ENCODE measurements at regions not wholly inside any gene's neighbourhood (a gene's known extent, or its start where the extent isn't known, plus 50 kb on each side); places are given as distances from the start of the nearest gene placed in this dataset.
A peak's percentile ranks its signal among the peaks of the same experiment; 100 is the strongest.

DNA sequence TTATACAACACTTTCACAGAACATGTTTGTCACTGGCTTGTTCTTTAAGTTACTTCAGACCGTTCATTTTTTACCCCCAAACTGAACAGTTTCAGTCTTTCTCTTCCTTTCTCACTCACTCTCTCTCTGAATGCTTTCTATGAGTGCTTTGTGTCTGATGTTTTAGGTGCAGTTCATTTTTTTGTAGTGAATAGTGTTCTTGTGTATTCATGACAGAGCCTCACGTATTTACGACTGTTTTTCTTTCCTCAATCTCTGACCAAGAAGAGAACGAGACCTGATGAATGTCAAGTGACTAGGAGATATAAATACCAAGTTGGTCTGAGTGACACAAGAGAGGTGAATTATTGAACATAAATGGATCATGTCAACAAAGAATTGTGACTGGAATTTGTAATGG, 1525.0 kb upstream of the MIR17HG start:
- H3K27me3 ChIP-seq (replicated peaks; ENCODE audit: insufficient read depth, low read depth, low read length, poor library complexity), result no peaks in the 10 kb centered on the region
- no peak for TF ChIP-seq EZH2 (IDR thresholded peaks at IDR 0.05; ENCODE audit: borderline replicate concordance, low read depth, low read length, poor library complexity, severe bottlenecking)
- TF ChIP-seq, protein P1, sequence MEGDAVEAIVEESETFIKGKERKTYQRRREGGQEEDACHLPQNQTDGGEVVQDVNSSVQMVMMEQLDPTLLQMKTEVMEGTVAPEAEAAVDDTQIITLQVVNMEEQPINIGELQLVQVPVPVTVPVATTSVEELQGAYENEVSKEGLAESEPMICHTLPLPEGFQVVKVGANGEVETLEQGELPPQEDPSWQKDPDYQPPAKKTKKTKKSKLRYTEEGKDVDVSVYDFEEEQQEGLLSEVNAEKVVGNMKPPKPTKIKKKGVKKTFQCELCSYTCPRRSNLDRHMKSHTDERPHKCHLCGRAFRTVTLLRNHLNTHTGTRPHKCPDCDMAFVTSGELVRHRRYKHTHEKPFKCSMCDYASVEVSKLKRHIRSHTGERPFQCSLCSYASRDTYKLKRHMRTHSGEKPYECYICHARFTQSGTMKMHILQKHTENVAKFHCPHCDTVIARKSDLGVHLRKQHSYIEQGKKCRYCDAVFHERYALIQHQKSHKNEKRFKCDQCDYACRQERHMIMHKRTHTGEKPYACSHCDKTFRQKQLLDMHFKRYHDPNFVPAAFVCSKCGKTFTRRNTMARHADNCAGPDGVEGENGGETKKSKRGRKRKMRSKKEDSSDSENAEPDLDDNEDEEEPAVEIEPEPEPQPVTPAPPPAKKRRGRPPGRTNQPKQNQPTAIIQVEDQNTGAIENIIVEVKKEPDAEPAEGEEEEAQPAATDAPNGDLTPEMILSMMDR (conservative IDR thresholded peaks at IDR 0.05; ENCODE audit: low read depth, low read length), result no peak
- no peak overlapping the region for H3K4me3 ChIP-seq (ENCODE audit: low read depth, low read length, poor library complexity, severe bottlenecking)
- H3K9me3 ChIP-seq (ENCODE audit: low read depth, low read length, poor library complexity, severe bottlenecking), result no peaks in the 10 kb centered on the region
- no TSS peak for BruUV-seq (replicated peaks)
- intact Hi-C loops (cut with micrococcal nuclease; ENCODE audit: unreplicated experiment), result no loop called here
- CTCF ChIA-PET, result no interaction called here
- POLR2A ChIA-PET (ENCODE audit: low non-redundant PET), result no interaction called here
- H3K36me3 ChIP-seq (ENCODE audit: insufficient read depth, low read length, poor library complexity, severe bottlenecking), result no peaks in the 10 kb centered on the region
- no peak overlapping the region for H3K27ac ChIP-seq (ENCODE audit: low read depth, low read length, poor library complexity, severe bottlenecking)
- H3K4me1 ChIP-seq (ENCODE audit: insufficient read depth, low read length, poor library complexity, severe bottlenecking), result no peaks in the 10 kb centered on the region
- no peak for DNase-seq (ENCODE audit: low spot score)

DNA sequence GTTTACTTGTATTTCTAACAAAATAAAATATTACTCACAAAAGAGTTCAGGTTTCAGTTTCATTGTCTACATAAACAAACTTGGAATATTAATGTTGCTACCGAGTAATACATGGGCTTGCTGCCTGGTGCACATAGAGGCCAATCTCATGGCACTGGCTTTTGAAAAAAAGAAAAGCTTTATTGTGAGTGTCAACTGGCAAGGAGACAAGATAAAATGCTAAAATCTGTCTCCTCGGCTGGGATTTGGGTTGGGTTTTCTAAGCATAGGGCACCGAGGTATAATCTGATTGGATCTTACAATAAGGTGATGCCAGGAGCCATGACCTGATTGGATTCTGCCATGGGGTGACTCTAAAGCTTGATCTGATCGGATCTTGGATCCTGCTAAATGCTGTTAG, 1519.9 kb upstream of the MIR17HG start:
- H3K9me3 ChIP-seq (ENCODE audit: low read depth, low read length, poor library complexity, severe bottlenecking), result no peaks in the 10 kb centered on the region
- no peak overlapping the region for H3K27ac ChIP-seq (ENCODE audit: low read depth, low read length, poor library complexity, severe bottlenecking)
- TF ChIP-seq, protein P1 (conservative IDR thresholded peaks at IDR 0.05; ENCODE audit: low read depth, low read length), result no peak
- TF ChIP-seq EZH2 (IDR thresholded peaks at IDR 0.05; ENCODE audit: borderline replicate concordance, low read depth, low read length, poor library complexity, severe bottlenecking), result no peak
- DNase-seq (ENCODE audit: low spot score), result peak; percentile 19
- intact Hi-C loops (cut with micrococcal nuclease; ENCODE audit: unreplicated experiment), result no loop called here
- ChIA-PET CTCF (no interaction called here), POLR2A (ENCODE audit: low non-redundant PET) (no interaction called here)
- no TSS peak for BruUV-seq (replicated peaks)
- no peak overlapping the region for H3K4me3 ChIP-seq (ENCODE audit: low read depth, low read length, poor library complexity, severe bottlenecking)
- no peaks in the 10 kb centered on the region for H3K4me1 ChIP-seq (ENCODE audit: insufficient read depth, low read length, poor library complexity, severe bottlenecking)
- H3K36me3 ChIP-seq (ENCODE audit: insufficient read depth, low read length, poor library complexity, severe bottlenecking), result no peaks in the 10 kb centered on the region
- no peaks in the 10 kb centered on the region for H3K27me3 ChIP-seq (replicated peaks; ENCODE audit: insufficient read depth, low read depth, low read length, poor library complexity)

DNA sequence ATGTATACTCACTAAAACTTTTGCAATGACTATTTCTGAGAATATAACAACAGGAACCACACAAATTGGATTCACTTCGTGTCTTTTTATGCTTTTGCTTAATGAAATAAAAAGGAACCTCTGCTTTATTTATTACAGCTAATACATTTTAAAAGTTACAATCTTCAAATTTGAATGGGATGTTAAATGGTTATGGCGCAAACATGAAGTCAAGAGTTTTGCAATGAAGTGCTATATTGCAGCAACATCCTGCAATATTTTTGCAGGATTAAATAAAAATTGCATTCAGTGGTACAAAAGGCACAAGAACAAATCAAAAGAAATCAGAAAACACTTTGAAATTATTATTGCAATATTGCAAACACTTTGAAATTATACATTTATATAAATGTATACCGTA, 1519.0 kb upstream of the MIR17HG start:
- no peaks in the 10 kb centered on the region for H3K9me3 ChIP-seq (ENCODE audit: low read depth, low read length, poor library complexity, severe bottlenecking)
- no peak overlapping the region for H3K4me3 ChIP-seq (ENCODE audit: low read depth, low read length, poor library complexity, severe bottlenecking)
- no TSS peak for BruUV-seq (replicated peaks)
- CTCF ChIA-PET, result no interaction called here
- intact Hi-C loops (cut with micrococcal nuclease; ENCODE audit: unreplicated experiment), result no loop called here
- TF ChIP-seq, protein P1 (conservative IDR thresholded peaks at IDR 0.05; ENCODE audit: low read depth, low read length), result no peak
- no peak for TF ChIP-seq EZH2 (IDR thresholded peaks at IDR 0.05; ENCODE audit: borderline replicate concordance, low read depth, low read length, poor library complexity, severe bottlenecking)
- no peak for DNase-seq (ENCODE audit: low spot score)
- POLR2A ChIA-PET (ENCODE audit: low non-redundant PET), result no interaction called here
- no peaks in the 10 kb centered on the region for H3K4me1 ChIP-seq (ENCODE audit: insufficient read depth, low read length, poor library complexity, severe bottlenecking)
- no peak overlapping the region for H3K27ac ChIP-seq (ENCODE audit: low read depth, low read length, poor library complexity, severe bottlenecking)
- H3K36me3 ChIP-seq (ENCODE audit: insufficient read depth, low read length, poor library complexity, severe bottlenecking), result no peaks in the 10 kb centered on the region
- no peaks in the 10 kb centered on the region for H3K27me3 ChIP-seq (replicated peaks; ENCODE audit: insufficient read depth, low read depth, low read length, poor library complexity)

Measured in A673 (cell line).